Testis (tissue), 2 donors: ENCODE measurements at regions not wholly inside any gene's neighbourhood (a gene's known extent, or its start where the extent isn't known, plus 50 kb on each side); places are given as distances from the start of the nearest gene placed in this dataset.

Source experiments
- CTCF ChIP-seq, 3 experiments: fragments of 450-650 bp in 2 of 3; fragments of 200-600 bp in 1 of 3; sonication (generic) in 1 of 3; IDR thresholded peaks; one replicate each; pipeline ENCODE4 v1.5.1; 2016 to 2019; ENCODE audit warnings: antibody characterized with exemption in 3 of 3, mild to moderate bottlenecking in 2 of 3, moderate library complexity in 1 of 3
- POLR2A ChIP-seq: fragments of 450-650 bp; IDR thresholded peaks from one replicate; pipeline ENCODE4 v1.6.1; 2017; ENCODE audit warnings: antibody characterized with exemption, mild to moderate bottlenecking, moderate library complexity

- TF ChIP-seq CTCF (IDR thresholded peaks at IDR 0.05) (no peak), POLR2A (no peak)
Measured at GRCh38 chr12:13786646-13787045, 194.8 kb downstream of the GRIN2B start.
